Activated CD4-positive, alpha-beta T cell treated with anti-CD3 and anti-CD28 coated beads for 48 hours (primary cell): ENCODE measurements at regions not wholly inside any gene's neighbourhood (a gene's known extent, or its start where the extent isn't known, plus 50 kb on each side); places are given as distances from the start of the nearest gene placed in this dataset.
"Not testable (repeated sequence)": the region's sequence is repeated elsewhere in the genome, so short reads cannot be mapped to it uniquely, and the experiment has no call there.

ENCODE experiments used
- DNase-seq: peaks from one replicate; pipeline ENCODE4 v3.0.0-alpha.2; 2020

- DNase-seq: no peak
These were observed 76.8 kb upstream of the RTL6 start for GRCh38 chr22:44574640-44575380.

- no peak for DNase-seq
These were observed 76.1 kb upstream of the RTL6 start for GRCh38 chr22:44574057-44574639.

DNA sequence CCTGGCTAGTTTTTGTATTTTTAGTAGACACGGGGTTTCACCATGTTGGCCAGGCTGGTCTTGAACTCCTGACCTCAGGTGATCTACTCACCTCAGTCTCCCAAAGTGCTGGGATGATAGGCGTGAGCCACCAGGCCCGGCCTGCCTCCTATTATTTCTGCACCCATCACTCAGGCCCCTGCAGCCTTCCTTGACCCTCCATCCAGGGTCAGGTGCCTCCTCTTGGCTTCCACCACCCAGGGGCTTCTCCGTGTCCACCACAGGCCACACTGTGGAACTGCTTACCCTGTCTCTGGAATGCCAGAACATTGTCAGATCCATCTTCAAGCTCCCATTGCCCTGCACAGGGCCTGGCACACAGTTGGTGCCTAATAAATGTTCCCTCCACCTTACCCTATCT is 75.4 kb upstream of the RTL6 start:
- no peak for DNase-seq

GRCh38 chr22:44572414-44573207 is 74.6 kb upstream of the RTL6 start:
- DNase-seq: no peak

DNA sequence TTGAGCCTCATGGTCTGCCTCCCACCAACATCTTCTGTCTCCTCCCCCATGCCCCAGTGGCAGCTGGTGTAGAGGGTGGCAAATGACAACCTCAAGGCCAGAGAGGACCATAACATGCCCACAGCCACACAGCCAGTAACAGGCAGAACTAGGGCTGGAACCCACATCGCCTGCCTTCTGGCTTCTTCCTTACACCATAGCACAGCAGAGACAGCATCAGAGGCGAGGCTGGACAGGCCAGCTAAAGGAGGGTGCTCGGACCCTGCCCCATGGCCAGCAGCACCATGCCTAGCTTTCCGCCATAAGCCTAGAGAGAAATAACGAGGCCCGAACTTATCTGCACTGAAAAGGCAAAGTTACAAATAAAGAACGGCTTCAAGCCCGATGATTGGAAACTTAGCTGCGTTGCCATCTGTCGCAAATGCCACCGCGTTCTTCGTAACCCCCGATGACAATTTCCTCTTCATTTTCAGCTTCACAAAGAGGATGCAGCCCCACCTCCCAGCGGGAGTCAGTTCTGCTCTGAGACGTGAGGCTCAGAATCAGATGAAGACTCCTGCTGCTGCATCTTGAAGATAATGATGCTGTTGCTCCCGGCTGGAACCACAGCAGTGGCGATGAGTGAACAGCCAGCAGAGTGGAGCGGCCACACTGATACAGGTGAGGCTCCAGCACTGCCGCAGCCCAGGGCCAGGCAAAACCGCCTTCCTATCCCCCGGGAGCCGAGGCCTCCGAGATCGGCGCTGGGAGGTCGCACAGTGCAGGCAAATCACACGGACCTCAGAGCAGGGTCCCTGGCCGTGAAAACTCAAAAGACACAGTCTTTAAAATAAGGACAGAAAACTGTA is 73.8 kb upstream of the RTL6 start:
- no peak for DNase-seq

DNA sequence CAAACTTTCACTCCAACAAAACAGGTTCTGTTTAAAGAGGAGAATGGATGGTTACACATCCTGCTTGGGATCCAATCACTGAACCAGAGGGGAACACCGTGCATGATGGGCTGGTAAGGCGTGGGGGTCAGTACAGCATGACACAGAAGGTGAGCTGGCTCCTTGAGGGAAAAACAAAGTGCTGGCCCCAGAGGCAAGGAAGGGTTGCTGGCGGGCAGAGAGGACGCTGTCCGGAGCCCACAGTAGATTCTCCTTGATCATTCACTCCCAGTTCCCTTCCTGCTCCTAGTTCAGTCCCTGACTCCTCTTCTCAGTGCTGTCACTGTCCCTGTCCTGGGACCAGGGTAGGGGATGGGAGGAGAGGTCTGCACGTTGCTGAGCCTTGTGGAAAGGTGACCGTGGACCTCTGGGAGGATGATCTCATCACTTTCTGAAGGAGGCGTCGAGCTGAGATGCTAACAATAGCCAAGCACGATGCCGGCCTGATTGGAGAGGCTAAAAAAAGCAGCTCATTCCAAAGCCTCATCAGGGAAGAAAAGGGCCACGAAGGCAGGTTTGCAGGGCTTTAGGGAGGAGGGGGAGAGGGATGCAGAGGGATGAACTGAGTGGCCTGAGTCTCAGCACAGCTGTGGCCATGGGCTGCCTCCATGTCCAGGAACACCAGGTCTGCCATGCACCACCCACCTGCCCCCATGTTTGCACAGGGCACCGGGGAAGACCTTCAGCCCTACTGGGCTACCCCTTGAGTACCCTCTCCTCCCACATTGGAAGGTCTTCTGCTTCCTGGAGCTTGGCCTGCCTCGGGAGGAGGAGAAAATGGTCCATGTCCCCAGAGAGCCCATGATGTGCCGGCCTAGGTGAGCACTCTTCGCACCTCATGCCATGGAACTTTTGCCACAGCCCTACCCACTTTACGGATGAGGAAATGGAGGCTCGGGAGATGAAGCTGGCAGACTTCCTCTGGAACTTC is 72.7 kb upstream of the RTL6 start:
- DNase-seq: no peak

GRCh38 chr22:44569561-44569991 is 71.5 kb upstream of the RTL6 start:
- no peak for DNase-seq

- DNase-seq: peak; percentile 60
These were observed 69.9 kb upstream of the RTL6 start for GRCh38 chr22:44567846-44568493.

GRCh38 chr22:44567378-44567841 is 69.4 kb upstream of the RTL6 start:
- DNase-seq: not testable (repeated sequence)

DNA sequence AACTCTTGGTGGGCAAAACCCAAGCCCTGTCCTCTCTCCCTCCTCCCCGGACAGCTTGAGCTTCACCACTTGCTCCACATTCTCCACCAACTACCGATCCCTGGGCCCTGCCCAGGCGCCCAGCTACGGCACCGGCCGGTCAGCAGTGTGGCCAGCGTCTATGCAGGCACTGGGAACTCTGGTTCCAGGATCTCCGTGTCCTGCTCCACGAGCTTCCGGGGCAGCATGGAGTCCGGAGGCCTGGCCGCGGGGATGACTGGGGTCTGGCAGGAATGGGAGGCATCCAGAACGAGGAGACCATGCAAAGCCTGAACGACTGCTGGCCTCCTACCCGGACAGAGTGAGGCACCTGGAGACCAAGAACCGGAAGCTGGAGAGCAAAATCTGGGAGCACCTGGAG is 68.9 kb upstream of the RTL6 start:
- DNase-seq: no peak

DNA sequence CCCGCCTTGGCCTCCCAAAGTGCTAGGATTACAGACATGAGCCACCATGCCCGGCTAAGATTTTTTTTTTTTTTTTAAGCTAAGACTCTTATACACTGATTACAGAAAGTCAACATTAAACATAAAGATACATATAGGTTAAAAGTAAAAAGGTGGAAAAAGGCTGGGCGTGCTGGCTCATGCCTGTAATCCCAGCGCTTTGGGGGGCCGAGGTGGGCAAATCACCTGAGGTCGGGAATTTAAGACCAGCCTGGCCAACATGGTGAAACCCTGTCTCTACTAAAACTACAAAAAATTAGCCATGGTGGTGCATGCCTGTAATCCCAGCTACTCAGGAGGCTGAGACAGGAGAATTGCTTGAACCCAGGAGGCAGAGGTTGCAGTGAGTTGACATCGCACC is 64.6 kb upstream of the RTL6 start:
- not testable (repeated sequence) for DNase-seq

GRCh38 chr22:44561139-44561840 is 63.3 kb upstream of the RTL6 start:
- no peak for DNase-seq

DNA sequence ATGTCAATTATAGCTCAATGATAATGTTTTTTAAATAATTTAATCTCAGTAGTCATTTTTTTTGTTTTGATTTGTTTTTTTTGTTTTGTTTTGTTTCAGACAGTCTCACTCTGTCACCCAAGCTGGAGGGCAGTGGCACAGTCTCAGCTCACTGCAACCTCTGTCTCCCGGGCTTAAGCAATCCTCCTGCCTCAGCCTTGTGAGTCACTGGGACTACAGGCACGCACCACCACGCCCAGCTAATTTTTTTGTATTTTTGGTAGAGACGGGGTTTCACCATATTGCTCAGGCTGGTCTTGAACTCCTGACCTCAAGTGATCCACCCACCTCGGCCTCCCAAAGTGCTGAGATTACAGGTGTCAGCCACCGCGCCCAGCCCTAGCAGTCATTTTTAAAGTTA is 60.6 kb upstream of the RTL6 start:
- DNase-seq: not testable (repeated sequence)

DNA sequence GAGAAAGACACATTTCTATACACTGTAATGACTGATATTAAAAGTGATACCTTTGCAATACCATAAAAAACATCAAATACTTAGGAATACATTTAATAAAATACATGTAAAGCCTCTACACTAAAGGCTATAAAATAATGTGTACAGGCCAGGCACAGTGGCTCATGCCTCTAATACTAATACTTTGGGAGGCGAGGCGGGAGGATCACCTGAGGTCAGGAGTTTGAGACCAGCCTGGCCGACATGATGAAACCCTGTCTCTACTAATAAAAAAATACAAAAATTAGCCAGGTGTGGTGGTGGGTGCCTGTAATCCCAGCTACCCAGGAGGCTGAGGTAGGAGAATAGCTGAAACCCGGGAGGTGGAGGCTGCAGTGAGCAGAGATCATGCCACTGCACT is 59.8 kb upstream of the RTL6 start:
- DNase-seq: not testable (repeated sequence)

DNA sequence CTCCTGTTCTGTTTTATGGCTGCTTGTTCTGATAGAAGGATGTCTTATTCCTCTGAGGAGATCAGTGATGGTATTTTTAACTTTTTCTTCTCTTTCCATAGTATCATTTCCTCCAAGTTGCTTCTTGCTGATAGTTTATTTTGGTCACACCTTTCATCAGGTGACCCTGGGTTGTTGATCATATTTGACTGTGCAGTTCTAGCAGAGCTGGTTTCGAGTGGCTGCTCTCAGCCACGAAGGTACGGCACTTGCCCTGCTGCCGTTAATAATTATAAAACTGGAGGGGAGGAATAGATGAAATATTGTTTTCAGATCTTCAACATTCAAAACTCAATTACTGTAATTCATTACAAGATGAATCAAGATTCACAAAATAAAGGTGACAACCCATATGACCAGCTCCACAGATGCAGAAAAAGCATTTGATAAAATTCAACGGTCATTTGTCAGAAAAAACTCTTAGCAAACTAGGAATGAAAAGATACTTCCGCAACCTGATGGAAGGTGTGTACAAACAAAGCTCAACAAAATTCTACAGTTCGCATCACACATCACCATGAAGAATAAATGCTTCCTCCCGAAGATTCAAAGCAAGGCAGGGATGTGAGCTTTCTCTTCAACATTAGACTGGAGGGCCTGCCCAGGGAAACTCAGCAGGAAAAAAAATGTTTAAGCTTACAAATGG is 59.2 kb upstream of the RTL6 start:
- no peak for DNase-seq

DNA sequence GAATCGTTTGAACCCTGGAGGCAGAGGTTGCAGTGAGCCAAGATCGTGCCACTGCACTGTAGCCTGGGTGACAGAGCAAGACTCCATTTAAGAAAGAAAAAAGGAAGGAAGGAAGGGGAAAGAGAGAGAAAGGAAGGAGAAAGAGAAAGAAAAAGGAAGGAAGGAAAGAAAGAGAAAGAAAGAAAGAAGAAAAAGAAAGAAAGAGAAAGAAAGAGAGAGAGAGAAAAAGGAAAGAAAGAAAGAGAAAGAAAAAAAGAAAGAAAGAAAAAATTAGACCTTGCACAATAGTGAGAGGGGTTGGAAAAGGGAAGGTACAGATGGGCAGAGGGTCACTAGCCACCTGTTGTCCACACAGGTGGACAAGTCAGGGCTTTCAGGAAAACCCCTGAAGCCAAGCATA is 57.6 kb upstream of the RTL6 start:
- DNase-seq: no peak

- DNase-seq: no peak
These were observed 57.0 kb upstream of the RTL6 start for GRCh38 chr22:44555046-44555445.

DNA sequence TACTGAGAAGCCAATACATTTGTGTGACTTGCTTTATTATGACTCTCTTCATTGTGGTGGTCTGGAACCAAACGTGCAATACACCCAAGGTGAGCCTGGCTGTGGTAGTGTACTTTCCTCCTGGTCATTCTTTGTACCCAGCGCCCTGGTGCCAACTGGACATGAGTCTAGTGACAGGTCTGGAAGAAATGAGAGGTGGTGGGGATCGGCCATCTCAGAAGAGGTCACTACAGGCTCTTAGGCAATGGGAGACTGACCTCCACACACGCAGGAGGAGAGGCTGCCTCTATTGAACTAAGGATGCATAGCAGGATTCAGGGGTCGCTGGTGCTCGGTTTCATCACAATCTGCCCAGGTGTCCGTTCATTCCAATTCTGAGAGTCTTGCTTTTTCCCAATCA is 56.4 kb upstream of the RTL6 start:
- no peak for DNase-seq

DNA sequence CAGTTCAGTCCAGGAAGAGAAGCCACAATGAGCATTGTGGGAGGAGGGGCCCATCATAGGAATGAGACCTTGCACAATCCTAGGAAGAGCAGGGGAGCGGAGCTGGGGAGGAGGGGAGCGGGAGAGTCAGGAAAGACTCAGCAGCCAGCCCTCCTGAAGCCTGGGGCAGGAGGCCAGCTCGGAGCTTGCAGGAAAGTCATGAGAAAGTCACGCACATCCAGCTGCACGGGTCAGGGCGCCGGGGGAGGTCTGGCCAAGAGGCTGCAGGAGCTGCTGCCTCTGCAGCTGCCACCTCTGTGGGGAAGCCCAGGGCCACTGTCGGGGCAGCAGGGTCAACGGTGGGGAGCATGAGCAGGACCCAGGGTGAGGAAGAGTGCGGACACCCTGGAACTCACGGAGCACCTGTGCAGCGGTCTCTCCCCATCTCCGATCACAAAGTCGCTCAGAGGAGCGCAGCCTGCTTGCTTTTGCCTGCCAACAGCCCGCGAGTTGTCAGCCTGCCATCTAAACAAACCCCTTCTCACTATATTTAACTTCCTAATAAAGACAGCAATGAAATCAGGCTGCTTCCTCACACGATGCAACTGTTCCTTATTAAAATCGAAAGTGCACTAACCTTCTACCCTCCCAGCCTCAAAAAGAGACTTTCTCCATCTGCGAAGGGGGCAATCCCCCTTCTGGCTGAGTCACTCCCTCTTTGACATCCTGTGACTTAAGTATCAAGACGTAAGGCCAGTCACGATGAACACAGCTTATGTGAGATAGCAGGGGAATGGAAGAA is 52.9 kb upstream of the RTL6 start:
- peak; percentile 41 for DNase-seq
